ENCODE measurements at regions not wholly inside any gene's neighbourhood (a gene's known extent, or its start where the extent isn't known, plus 50 kb on each side); places are given as distances from the start of the nearest gene placed in this dataset.

GRCh38 chrX:39283239-39283638 lies 482.0 kb downstream of the MID1IP1 start:
- TF ChIP-seq, protein P1, sequence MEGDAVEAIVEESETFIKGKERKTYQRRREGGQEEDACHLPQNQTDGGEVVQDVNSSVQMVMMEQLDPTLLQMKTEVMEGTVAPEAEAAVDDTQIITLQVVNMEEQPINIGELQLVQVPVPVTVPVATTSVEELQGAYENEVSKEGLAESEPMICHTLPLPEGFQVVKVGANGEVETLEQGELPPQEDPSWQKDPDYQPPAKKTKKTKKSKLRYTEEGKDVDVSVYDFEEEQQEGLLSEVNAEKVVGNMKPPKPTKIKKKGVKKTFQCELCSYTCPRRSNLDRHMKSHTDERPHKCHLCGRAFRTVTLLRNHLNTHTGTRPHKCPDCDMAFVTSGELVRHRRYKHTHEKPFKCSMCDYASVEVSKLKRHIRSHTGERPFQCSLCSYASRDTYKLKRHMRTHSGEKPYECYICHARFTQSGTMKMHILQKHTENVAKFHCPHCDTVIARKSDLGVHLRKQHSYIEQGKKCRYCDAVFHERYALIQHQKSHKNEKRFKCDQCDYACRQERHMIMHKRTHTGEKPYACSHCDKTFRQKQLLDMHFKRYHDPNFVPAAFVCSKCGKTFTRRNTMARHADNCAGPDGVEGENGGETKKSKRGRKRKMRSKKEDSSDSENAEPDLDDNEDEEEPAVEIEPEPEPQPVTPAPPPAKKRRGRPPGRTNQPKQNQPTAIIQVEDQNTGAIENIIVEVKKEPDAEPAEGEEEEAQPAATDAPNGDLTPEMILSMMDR (IDR thresholded peaks at IDR 0.05; ENCODE audit: low read depth, low read length) = no peak
- no peak for DNase-seq (ENCODE audit: extremely low read depth, low read depth)

DNA sequence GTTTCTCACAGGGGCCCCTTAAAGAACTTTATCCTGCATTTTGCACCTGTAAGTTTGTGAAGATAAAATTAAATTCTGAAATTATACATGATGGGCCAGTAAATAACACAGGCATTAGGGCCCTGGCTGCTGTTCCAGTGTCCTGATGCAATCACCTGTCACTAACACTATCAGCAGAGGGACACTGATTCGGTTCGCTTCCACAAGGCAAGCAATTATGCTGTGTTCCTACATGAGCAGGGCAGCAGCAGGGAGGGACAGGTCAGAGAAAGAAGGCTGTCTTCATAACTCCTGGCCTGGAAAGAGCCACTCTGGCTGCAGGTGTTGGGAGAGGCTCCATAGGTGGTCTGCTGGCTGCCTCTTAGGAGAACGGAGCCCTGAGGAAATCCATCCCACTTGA lies 487.3 kb downstream of the MID1IP1 start:
- DNase-seq (ENCODE audit: extremely low read depth, low read depth) = no peak
- TF ChIP-seq, protein P1 (IDR thresholded peaks at IDR 0.05; ENCODE audit: low read depth, low read length) = no peak

GRCh38 chrX:39289827-39290226 lies 488.6 kb downstream of the MID1IP1 start:
- TF ChIP-seq, protein P1 (IDR thresholded peaks at IDR 0.05; ENCODE audit: low read depth, low read length) = no peak
- DNase-seq (ENCODE audit: extremely low read depth, low read depth) = no peak

DNA sequence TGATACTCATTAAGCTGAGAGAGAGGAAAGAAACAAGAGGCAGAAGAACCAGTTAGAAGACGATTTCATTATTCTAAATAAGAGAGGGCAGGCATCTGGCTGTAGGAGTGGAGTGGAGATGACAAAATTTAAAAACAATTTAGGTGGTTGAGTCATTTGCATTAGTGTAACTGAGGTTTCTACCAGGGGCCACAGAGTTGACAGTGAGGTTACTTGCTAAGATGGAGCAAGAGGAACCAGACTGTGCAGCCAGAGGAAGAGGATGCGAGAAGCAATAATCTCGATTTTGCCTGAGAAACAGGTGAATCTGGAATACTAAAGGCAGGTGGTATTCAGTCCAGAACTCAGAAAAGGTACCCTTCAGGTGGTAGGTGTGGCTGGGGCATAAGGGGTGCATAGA lies 491.9 kb downstream of the MID1IP1 start:
- DNase-seq (ENCODE audit: extremely low read depth, low read depth) = no peak
- TF ChIP-seq, protein P1 (IDR thresholded peaks at IDR 0.05; ENCODE audit: low read depth, low read length) = no peak

- TF ChIP-seq, protein P1 (IDR thresholded peaks at IDR 0.05; ENCODE audit: low read depth, low read length) = no peak
- no peak for DNase-seq (ENCODE audit: extremely low read depth, low read depth)
Measured at GRCh38 chrX:39296472-39296871, 495.2 kb downstream of the MID1IP1 start.

GRCh38 chrX:39298821-39299220 lies 497.6 kb downstream of the MID1IP1 start:
- TF ChIP-seq, protein P1 (IDR thresholded peaks at IDR 0.05; ENCODE audit: low read depth, low read length) = no peak
- no peak for DNase-seq (ENCODE audit: extremely low read depth, low read depth)

DNA sequence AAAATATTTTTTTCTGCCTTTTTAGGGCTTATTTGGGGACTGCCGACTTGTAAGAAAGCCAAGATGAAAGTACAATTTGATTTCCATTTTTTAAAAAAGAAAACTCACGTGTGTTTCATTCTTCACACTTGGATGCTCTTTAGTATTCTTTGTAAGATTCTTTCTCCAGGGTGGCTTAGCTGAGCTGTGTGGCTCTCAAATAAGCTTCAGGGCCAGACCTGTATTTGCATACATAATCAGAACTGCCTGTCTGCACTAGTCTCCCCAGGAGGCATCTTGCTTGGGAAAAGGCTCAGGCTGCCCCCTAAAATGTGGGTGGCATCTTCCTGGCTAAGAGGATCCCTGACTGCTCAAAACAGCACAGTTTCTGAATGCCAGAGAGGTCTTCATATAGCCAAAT lies 498.4 kb downstream of the MID1IP1 start:
- TF ChIP-seq, protein P1 (IDR thresholded peaks at IDR 0.05; ENCODE audit: low read depth, low read length) = no peak
- DNase-seq (ENCODE audit: extremely low read depth, low read depth) = no peak

All from AG09319 (cell line).